ENCODE measurements at regions not wholly inside any gene's neighbourhood (a gene's known extent, or its start where the extent isn't known, plus 50 kb on each side); places are given as distances from the start of the nearest gene placed in this dataset.

DNA sequence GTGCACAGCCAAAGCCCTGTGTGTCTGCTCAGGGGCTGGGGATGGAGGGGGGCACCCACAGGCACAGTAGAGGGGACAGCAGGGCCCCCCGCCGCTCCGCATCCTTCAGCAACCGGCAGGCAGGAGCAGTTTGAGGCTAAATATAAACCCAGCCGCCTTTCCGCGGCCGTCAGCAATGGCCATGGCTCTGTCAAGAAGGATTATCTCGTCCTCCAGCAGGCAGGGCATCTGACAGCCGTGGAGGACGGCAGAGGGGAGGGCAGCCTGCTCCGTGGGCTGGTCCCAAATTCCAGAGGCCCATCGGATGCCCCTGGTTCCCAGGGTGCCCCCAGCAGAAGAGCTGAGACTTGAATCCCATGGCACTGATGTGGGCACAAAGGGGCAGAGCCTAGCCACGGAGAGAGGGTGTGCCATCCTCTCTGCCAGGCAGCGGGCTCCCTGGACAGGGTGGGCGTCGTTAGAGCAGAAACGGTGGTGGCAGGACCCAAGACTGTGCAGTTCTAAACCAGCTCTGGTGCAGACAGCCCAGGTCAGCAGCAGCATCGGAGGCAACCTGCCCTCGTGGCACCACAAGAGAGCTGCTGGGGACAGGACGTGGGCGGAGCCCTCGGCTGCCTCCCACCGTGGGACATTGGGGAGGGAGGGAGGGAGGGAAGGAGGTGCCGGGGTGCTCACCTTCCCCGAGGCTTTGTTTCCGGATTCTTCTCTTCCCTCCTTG, 198.8 kb upstream of the CIBAR2 start:
- no peak for DNase-seq (ENCODE audit: low read depth)

DNA sequence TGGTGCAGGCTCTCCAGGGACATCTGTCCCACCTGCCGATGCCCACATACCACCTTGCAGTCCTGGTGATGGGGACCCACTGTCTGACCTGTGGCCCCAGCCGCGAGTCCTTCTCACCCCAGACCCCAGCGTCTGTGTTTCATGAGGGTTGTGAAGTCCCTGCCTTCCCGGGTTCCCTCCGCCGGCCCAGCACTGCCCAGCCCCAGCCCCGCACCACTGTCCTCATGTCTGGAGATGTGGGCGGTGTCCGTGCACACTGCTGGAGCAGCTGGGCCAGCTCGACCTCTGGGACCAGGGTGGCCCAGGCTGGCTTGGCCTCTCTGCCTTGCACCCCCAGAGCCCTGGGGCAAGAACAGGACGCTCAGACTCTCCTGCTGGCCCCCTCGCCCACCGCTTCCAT, 199.5 kb upstream of the CIBAR2 start:
- DNase-seq (ENCODE audit: low read depth) = no peak

GRCh38 chr16:85312174-85312573, 199.9 kb upstream of the CIBAR2 start:
- no peak for DNase-seq (ENCODE audit: low read depth)

GRCh38 chr16:85312642-85313525, 200.6 kb upstream of the CIBAR2 start:
- DNase-seq (ENCODE audit: low read depth) = no peak

DNA sequence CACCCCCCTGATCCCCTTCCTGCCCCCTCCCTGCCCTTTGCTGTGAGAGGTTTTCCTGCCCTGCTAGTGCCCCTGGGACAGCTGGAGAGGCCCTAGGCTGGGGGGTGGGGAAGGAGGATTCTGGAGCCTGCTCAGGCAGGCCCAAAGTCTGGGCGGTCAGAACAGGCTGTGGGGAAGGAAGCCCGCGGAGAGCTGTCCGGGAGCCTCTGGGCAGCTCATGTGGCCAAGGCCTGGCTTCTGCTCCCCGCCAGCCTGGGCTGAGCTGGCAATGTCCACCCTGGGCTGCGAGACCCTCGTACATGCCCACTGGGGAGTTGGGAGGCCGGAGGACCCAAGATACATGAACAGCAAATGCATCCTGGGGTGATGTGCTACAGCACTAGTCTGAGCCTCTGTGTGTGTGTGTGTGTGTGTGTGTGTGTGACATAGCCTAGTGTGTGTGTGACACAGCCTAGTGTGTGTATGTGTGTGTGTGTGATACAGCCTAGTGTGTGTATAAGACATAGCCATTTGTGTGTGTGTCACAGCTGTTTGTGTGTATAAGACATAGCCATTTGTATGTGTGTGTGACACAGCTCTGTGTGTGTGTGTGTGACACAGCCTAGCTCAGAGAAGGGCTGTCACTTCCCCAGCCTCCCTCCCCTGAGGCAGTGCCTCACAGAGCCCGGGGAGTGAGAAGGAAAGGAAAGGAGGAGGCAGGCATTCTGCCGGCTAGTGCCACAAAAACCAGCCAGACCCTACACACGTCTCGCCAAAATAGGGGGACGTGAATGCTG, 201.4 kb upstream of the CIBAR2 start:
- no peak for DNase-seq (ENCODE audit: low read depth)

DNA sequence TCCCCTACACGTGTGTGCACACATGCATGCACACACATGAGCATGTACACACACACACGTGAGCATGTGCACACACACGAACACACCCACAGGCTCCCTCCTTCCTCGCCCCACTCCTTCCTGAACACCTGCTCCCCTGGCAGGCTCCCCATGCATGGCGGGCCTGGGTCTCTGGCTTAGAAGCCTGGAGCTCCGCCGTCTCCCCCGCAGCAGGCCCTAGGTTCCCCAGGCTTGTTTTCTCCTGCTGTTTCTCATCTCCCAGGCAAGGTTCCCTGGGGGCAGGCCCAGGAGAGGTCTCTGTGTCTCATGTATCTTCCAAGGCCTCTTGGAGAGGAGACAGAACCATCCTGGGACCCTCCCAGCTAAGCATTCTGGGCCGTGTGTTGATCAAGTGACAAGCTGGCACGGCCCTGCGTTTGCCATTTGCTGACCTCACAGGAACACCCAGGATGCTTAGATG, 202.3 kb upstream of the CIBAR2 start:
- DNase-seq (ENCODE audit: low read depth) = no peak

- DNase-seq (ENCODE audit: low read depth) = no peak
Measured at GRCh38 chr16:85315866-85316265, 203.6 kb upstream of the CIBAR2 start.

- DNase-seq (ENCODE audit: low read depth) = peak; percentile 38
Measured at GRCh38 chr16:85316321-85316919, 204.1 kb upstream of the CIBAR2 start.

DNA sequence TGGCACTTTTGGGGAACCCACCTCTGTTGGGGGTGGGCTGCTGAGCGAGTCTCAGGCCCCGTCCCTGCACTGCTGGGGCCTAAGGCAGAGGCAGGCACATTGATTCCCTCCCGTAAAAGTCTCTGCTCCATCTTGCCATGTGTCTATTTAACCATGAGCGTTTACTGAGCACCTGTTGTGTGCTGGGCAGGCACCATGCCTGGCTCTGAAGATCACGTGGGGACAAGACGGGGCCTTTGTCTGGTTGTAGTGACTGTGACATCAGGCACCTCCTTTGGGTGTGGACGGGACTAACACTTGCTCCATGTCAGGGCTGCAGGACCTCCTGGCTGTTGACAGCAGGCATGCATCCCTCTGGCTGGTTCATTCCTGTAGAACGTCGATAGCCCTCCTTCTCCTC, 204.7 kb upstream of the CIBAR2 start:
- DNase-seq (ENCODE audit: low read depth) = no peak

DNA sequence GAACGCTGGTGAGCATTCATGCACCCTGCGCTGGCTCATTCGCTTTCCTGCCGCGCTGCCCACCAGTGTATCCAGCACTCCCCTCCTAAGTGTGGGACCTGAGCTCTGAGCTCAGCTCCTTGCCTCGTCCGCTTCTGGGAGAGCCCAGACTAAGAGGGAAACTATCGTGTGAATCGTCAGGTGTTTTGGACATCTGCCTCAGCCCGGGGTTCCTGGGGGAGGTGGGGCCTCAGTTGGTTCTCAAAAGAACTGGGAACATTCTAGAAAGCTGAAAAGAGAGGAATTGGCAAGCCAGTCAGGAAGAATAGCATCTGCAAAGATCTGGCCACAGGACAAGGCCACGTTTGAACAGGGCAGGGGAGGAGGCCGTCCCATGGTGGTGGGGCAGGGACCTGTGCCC, 205.4 kb upstream of the CIBAR2 start:
- no peak for DNase-seq (ENCODE audit: low read depth)

DNA sequence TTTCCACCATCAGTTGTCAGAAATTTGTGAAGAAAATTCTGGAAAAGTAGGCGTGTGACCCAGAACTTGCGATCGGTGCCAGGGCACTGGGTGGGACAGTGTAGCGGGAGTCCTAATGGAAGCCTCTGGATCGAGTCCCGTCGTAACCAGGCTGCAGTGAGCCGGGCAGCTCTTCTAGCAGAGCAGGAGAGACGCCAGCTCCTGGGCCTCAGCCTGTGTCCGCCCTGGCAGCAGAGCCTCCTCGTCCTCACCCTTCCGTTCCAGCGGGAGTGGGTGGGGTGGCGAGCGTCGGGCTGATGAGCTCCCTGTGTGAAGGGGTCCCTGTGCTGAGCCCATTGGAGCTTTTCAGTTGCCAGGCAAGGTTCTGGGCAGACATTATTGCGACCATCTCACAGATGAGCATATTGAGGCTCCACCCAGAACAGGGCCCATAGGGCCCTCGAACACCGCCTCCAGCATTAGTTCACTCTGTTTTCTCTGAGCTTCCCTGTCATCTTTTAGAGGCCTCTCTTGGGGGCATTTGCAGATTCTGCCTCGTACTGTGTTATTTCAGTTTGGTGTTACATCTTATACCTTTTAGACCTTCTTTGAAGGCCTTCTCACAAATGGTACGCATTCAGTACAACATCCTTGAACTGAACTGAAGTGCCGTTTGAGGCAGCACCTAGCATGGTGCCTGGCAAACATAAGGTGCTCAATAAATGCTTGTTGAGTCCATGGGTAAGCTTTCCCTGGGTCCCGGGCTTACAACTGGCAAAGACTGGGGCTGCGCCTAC, 207.1 kb upstream of the CIBAR2 start:
- no peak for DNase-seq (ENCODE audit: low read depth)

DNA sequence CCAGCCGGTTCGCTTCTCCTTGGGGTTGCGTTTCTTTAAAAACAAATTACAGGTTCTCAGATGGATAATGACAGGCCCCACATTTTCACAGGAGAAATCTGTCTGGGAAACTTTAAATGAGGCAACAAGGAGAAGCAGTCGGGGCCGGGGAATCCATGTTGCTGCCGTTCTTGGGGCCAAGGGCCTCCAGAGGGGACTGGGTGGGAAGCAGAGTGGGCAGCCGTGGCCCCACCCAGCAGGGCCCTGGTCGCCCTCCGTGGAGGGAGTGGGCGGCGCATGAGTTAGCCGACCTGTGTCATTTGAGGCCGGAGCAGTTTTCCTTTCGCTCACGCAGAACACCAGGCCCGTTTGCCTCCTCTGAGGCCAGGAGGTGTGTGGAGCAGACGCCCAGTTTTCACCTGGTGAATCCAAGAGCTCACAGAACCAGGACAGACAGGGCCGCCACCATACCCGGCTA, 207.7 kb upstream of the CIBAR2 start:
- no peak for DNase-seq (ENCODE audit: low read depth)

GRCh38 chr16:85320677-85321385, 208.6 kb upstream of the CIBAR2 start:
- no peak for DNase-seq (ENCODE audit: low read depth)

- peak; percentile 98 for DNase-seq (ENCODE audit: low read depth)
Measured at GRCh38 chr16:85321509-85322271, 209.4 kb upstream of the CIBAR2 start.

- DNase-seq (ENCODE audit: low read depth) = no peak
Measured at GRCh38 chr16:85323230-85323960, 211.1 kb upstream of the CIBAR2 start.

GRCh38 chr16:85323961-85324253, 211.6 kb upstream of the CIBAR2 start:
- DNase-seq (ENCODE audit: low read depth) = no peak

GRCh38 chr16:85324488-85324887, 212.2 kb upstream of the CIBAR2 start:
- DNase-seq (ENCODE audit: low read depth) = no peak

DNA sequence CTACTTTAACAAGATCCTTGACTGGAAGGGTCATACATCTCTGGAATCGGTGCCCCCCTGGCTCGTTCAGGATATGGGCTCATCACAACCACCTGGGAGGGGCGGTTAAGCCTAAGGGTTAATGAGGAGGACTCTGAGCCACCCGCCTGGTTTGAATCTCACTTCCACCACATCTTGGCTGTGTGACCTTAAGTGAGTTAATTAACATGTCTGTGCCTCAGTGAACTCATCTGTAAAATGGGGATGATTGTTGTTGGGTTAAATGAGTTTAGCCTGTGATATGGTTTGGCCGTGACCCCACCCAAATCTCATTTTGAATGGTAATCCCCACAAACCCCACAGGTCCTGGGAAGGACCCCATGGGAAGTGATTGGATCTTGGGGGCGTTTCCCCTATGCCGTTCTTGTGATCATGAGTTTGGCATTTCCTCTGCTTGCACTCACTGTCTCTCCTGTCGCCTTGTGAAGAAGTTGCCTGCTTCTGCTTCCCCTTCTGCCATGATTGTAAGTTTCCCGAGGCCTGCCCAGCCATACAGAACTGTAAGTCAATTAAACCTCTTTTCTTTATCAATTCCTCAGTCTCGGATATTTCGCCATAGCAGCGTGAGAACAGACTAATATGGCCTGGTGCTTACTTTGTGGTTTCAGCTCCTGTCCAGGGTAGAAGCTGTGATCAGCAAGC, 214.0 kb upstream of the CIBAR2 start:
- no peak for DNase-seq (ENCODE audit: low read depth)

DNA sequence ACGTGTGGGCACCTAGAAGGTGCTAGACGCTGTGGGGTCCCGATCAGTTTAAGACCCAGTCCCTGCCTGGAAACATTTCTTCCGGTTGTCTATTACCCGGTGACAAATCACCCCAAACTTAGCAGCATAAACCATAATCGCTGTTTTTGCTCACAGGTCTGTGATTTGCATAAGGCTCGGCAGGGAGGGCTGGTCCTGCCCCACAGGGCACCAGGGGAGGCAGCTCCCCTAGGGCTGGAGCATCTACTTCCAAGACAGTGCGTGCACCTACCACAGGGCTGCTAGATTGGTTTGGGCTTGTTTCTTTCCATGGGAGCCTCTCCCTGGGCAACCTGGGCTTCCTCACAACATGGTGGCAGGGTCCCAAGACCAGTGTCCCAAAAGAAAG, 214.5 kb upstream of the CIBAR2 start:
- DNase-seq (ENCODE audit: low read depth) = no peak

All from fibroblast of the conjunctiva (primary cell).